Left lung (tissue), 4 donors: ENCODE measurements at regions not wholly inside any gene's neighbourhood (a gene's known extent, or its start where the extent isn't known, plus 50 kb on each side); places are given as distances from the start of the nearest gene placed in this dataset.

Source experiments
- ATAC-seq: fragments of 200-7000 bp; cut with Tn5 transposase; one replicate; pipeline ENCODE4 v1.9.1; 2020; ENCODE audit warnings: moderate library complexity
- DNase-seq, 4 donors: peaks; one replicate each; pipeline ENCODE4 v3.0.0-alpha.2; 2013 to 2020
- H3K27ac ChIP-seq, 2 donors: fragments of 200-600 bp; sonication (generic) in 1 of 2; one replicate each; pipeline versions ENCODE4 v1.5.0 to v1.8.0; 2020 to 2021
- H3K27me3 ChIP-seq, 2 donors: fragments of 200-600 bp; sonication (generic) in 1 of 2; one replicate each; pipeline versions ENCODE4 v1.5.0 to v1.8.0; 2020 to 2021
- H3K36me3 ChIP-seq, 2 donors: fragments of 200-600 bp; sonication (generic) in 1 of 2; one replicate each; pipeline versions ENCODE4 v1.5.0 to v1.8.0; 2020 to 2021
- H3K4me1 ChIP-seq, 2 donors: fragments of 200-600 bp; one replicate each; pipeline ENCODE4 v1.8.0; 2021
- H3K4me3 ChIP-seq, 2 donors: fragments of 200-600 bp; sonication (generic) in 1 of 2; one replicate each; pipeline versions ENCODE4 v1.5.0 to v1.8.0; 2020 to 2021; ENCODE audit warnings: mild to moderate bottlenecking in 1 of 2
- H3K9me3 ChIP-seq, 2 donors: fragments of 200-600 bp; sonication (generic) in 1 of 2; one replicate each; pipeline versions ENCODE4 v1.5.0 to v1.8.0; 2020 to 2021
- CTCF ChIP-seq, 2 donors: fragments of 200-600 bp; sonication (generic) in 1 of 2; IDR thresholded peaks; one replicate each; pipeline versions ENCODE4 v1.5.0 to v1.8.0; 2021; ENCODE audit warnings: antibody characterized with exemption in 2 of 2
- intact Hi-C, 2 donors: fragments of 100-400 bp; cut with DNase I; formaldehyde crosslinking; loops; one replicate each; pipeline versions ENCODE4 v1.11.2 to v1.14.2; 2022
- donor health status: DM: no; HTN: yes; CAD: no.
- donor health status: DM: no; HTN: no; CAD: no.

GRCh38 chr5:135690466-135690865 is 111.7 kb upstream of the CXCL14 start:
- TF ChIP-seq CTCF (IDR thresholded peaks at IDR 0.05): no peak
- Histone ChIP-seq H3K4me1 (no peaks in the 10 kb centered on the region), H3K27ac (no peak overlapping the region), H3K4me3 (no peak overlapping the region), H3K27me3 (peaks cover 0 to 12% of the 10 kb centered on the region in 2 donors), H3K9me3 (no peaks in the 10 kb centered on the region), H3K36me3 (no peaks in the 10 kb centered on the region)
- DNase-seq: no peak
- ATAC-seq: no peak
- intact Hi-C loops: no loop called here

GRCh38 chr5:135689506-135689905 is 110.7 kb upstream of the CXCL14 start:
- no peaks in the 10 kb centered on the region for H3K9me3 ChIP-seq
- no peaks in the 10 kb centered on the region for H3K4me1 ChIP-seq
- no peaks in the 10 kb centered on the region for H3K36me3 ChIP-seq
- H3K27ac ChIP-seq: no peak overlapping the region
- TF ChIP-seq CTCF (IDR thresholded peaks at IDR 0.05): no peak
- peaks cover 0 to 7% of the 10 kb centered on the region in 2 donors for H3K27me3 ChIP-seq
- no peak overlapping the region for H3K4me3 ChIP-seq
- no peak for ATAC-seq
- intact Hi-C loops: no loop called here
- DNase-seq: no peak

GRCh38 chr5:135688385-135688784 is 109.6 kb upstream of the CXCL14 start:
- no peak for TF ChIP-seq CTCF (IDR thresholded peaks at IDR 0.05)
- no peaks in the 10 kb centered on the region for H3K4me1 ChIP-seq
- ATAC-seq: no peak
- no peak overlapping the region for H3K4me3 ChIP-seq
- H3K27ac ChIP-seq: no peak overlapping the region
- H3K27me3 ChIP-seq: peaks cover 0 to 7% of the 10 kb centered on the region in 2 donors
- no peaks in the 10 kb centered on the region for H3K9me3 ChIP-seq
- intact Hi-C loops: no loop called here
- no peaks in the 10 kb centered on the region for H3K36me3 ChIP-seq
- DNase-seq: no peak

- H3K4me3 ChIP-seq: no peak overlapping the region
- no peak for ATAC-seq
- intact Hi-C loops: no loop called here
Observed at GRCh38 chr5:135683189-135683588, 104.4 kb upstream of the CXCL14 start.

GRCh38 chr5:135680713-135681112 is 101.9 kb upstream of the CXCL14 start:
- DNase-seq (no peak), ATAC-seq (no peak)
- TF ChIP-seq CTCF (IDR thresholded peaks at IDR 0.05): no peak
- Histone ChIP-seq H3K4me1 (no peaks in the 10 kb centered on the region), H3K9me3 (peaks cover 0 to 41% of the 10 kb centered on the region in 2 donors), H3K4me3 (no peak overlapping the region), H3K27ac (no peak overlapping the region), H3K27me3 (no peaks in the 10 kb centered on the region), H3K36me3 (no peaks in the 10 kb centered on the region)
- intact Hi-C loops: no loop called here

More at GRCh38 chr5:135683189-135683588, 104.4 kb upstream of the CXCL14 start:
- Histone ChIP-seq H3K4me1 (no peaks in the 10 kb centered on the region), H3K9me3 (peaks cover 0 to 26% of the 10 kb centered on the region in 2 donors), H3K27me3 (no peaks in the 10 kb centered on the region), H3K27ac (no peak overlapping the region), H3K36me3 (no peaks in the 10 kb centered on the region)
- TF ChIP-seq CTCF (IDR thresholded peaks at IDR 0.05): no peak
- no peak for DNase-seq
